ENCODE measurements at regions not wholly inside any gene's neighbourhood (a gene's known extent, or its start where the extent isn't known, plus 50 kb on each side); places are given as distances from the start of the nearest gene placed in this dataset.

GRCh38 chr9:120136696-120137095, 443.3 kb downstream of the CDK5RAP2 start:
- no peak for DNase-seq (ENCODE audit: low spot score)

- DNase-seq (ENCODE audit: low spot score), result no peak
These were observed 462.9 kb downstream of the CDK5RAP2 start for GRCh38 chr9:120117081-120117480.

GRCh38 chr9:120110520-120110919, 469.4 kb downstream of the CDK5RAP2 start:
- no peak for DNase-seq (ENCODE audit: low spot score)

GRCh38 chr9:120109242-120109641, 470.7 kb downstream of the CDK5RAP2 start:
- no peak for DNase-seq (ENCODE audit: low spot score)

- DNase-seq (ENCODE audit: low spot score), result no peak
These were observed 472.8 kb downstream of the CDK5RAP2 start for GRCh38 chr9:120107138-120107537.

GRCh38 chr9:120104771-120105170, 475.2 kb downstream of the CDK5RAP2 start:
- DNase-seq (ENCODE audit: low spot score), result no peak

- DNase-seq (ENCODE audit: low spot score), result no peak
These were observed 479.4 kb downstream of the CDK5RAP2 start for GRCh38 chr9:120100595-120100994.

GRCh38 chr9:120099065-120099464, 480.9 kb downstream of the CDK5RAP2 start:
- DNase-seq (ENCODE audit: low spot score), result no peak

- no peak for DNase-seq (ENCODE audit: low spot score)
These were observed 481.4 kb downstream of the CDK5RAP2 start for GRCh38 chr9:120098584-120098983.

- no peak for DNase-seq (ENCODE audit: low spot score)
These were observed 488.8 kb downstream of the CDK5RAP2 start for GRCh38 chr9:120091206-120091605.

- DNase-seq (ENCODE audit: low spot score), result no peak
These were observed 499.1 kb downstream of the CDK5RAP2 start for GRCh38 chr9:120080849-120081248.

- DNase-seq (ENCODE audit: low spot score), result no peak
These were observed 501.9 kb downstream of the CDK5RAP2 start for GRCh38 chr9:120078112-120078511.

GRCh38 chr9:120071760-120072159, 508.2 kb downstream of the CDK5RAP2 start:
- no peak for DNase-seq (ENCODE audit: low spot score)

GRCh38 chr9:120066315-120066714, 513.7 kb downstream of the CDK5RAP2 start:
- DNase-seq (ENCODE audit: low spot score), result no peak

- DNase-seq (ENCODE audit: low spot score), result no peak
These were observed 514.8 kb downstream of the CDK5RAP2 start for GRCh38 chr9:120065151-120065550.

- DNase-seq (ENCODE audit: low spot score), result no peak
These were observed 535.0 kb downstream of the CDK5RAP2 start for GRCh38 chr9:120045011-120045410.

GRCh38 chr9:120043448-120043847, 536.5 kb downstream of the CDK5RAP2 start:
- no peak for DNase-seq (ENCODE audit: low spot score)

- no peak for DNase-seq (ENCODE audit: low spot score)
These were observed 539.1 kb downstream of the CDK5RAP2 start for GRCh38 chr9:120040896-120041295.

- DNase-seq (ENCODE audit: low spot score), result no peak
These were observed 541.6 kb downstream of the CDK5RAP2 start for GRCh38 chr9:120038342-120038741.

- DNase-seq (ENCODE audit: low spot score), result no peak
These were observed 547.3 kb downstream of the CDK5RAP2 start for GRCh38 chr9:120032639-120033038.

- peak; percentile 35 for DNase-seq (ENCODE audit: low spot score)
These were observed 549.1 kb downstream of the CDK5RAP2 start for GRCh38 chr9:120030847-120031246.

- DNase-seq (ENCODE audit: low spot score), result no peak
These were observed 561.4 kb downstream of the CDK5RAP2 start for GRCh38 chr9:120018550-120018949.

GRCh38 chr9:120018037-120018436, 561.9 kb downstream of the CDK5RAP2 start:
- DNase-seq (ENCODE audit: low spot score), result no peak

GRCh38 chr9:120016231-120016630, 563.7 kb downstream of the CDK5RAP2 start:
- DNase-seq (ENCODE audit: low spot score), result no peak

- DNase-seq (ENCODE audit: low spot score), result no peak
These were observed 565.2 kb downstream of the CDK5RAP2 start for GRCh38 chr9:120014796-120015195.
